Activated CD4-positive, alpha-beta T cell treated with anti-CD3 and anti-CD28 coated beads, Interleukin-2, Interleukin-6, amounts not matched to agents 100 ng/mL and 50 ng/mL, durations not matched to agents 16 hours and 8 hours (primary cell): ENCODE measurements at regions not wholly inside any gene's neighbourhood (a gene's known extent, or its start where the extent isn't known, plus 50 kb on each side); places are given as distances from the start of the nearest gene placed in this dataset.
"Not testable (repeated sequence)": the region's sequence is repeated elsewhere in the genome, so short reads cannot be mapped to it uniquely, and the experiment has no call there.

Experiments
- DNase-seq: peaks from one replicate; pipeline ENCODE4 v3.0.0-alpha.2; 2020

DNA sequence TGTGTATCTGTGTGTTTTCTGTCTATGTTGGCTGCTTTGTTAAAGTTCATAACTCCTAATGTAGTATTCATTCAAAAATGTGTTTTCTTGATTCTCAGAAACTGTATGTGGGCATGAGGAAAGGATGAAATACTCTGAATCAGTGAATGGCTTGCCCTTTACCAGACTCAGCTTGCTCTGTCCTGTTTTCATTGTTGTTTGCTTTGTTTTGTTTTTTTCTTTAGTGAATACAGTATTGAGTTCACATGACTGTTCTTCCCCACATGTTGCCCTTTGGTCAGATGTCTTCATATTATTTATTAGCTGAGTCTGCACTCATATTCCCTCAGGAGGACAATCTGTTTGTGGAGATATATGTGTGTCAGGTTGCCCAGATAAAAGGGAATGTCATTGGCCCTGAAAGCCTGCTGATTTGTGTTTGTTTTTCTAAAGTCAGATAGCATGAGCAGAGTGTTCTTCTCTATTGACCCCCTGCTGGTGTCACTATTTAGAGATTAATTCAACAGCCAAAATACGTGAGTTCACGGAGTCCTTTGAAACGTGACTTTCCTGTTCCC lies 1184.4 kb downstream of the RPA4 start:
- no peak for DNase-seq

DNA sequence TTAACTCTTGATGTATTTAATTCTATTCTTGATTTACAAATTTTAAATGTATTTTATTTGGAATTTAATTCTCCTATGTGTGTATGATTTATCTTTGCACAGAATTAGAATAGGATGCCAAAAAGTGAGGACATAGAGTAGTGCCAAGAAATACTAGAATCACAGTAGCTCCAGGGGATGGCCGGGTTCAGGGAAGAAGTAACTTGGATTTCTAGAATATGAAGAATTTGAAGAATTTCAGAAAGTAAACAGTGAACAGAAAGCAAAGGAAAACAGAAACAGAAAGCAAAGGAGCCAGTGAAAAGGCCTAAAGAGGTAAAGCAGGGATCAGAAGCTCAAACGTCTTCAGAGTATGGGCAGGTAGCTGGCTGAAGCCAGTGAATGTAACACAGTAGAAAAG lies 1187.6 kb downstream of the RPA4 start:
- DNase-seq, result no peak

DNA sequence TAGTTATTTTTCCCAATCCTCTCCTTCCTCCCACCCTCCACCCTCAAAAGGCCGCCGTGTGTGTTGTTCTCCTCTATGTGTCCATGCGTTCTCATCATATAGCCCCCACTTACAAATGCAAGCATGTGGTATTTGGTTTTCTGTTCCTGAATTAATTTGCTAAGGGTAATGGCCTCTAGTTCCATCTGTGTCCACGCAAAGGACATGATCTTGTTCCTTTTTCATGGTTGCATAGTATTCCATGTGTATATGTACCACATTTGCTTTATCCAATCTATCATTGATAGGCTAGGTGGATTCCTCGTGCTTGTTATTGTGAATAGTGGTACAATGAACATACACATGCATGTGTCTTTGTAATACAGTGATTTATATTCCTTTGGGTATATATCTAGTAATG lies 1193.7 kb downstream of the RPA4 start:
- no peak for DNase-seq

DNA sequence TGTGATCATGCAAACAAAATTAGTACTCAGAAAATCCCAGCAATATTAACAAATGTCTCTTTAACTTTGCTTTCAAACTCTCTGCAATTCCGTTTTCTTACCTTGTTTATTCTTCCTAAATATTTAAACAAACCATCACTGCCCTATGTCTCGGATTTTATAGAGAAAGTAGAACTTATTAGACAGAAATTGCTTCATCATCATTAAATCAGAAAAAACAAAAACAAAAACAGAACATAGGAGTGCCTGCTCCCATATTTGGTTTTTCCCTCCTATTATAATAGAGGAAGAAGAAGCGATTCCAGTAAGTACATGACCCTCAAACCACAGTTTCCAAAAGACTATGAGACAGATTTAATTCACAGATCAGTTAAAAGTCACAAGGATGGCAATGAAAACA lies 1228.0 kb downstream of the RPA4 start:
- no peak for DNase-seq

DNA sequence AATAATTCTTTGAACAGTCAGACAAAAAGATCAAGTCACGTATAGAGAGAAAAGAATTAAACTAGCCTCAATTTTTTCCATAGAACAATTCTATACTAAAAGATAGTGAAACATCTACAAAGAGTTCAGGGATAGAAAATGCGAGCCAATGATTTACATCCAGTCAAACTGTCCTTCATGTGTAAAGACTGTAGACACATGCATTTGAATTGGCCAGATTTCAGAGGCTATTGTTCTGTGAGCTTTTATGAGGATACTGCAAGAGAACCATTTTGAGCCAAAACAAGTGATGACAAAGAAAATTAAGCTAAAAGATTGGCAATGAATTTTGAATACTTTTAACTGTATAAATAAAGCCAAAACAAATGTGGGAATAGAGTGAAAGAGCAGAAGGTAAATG lies 1230.3 kb downstream of the RPA4 start:
- DNase-seq, result no peak

DNA sequence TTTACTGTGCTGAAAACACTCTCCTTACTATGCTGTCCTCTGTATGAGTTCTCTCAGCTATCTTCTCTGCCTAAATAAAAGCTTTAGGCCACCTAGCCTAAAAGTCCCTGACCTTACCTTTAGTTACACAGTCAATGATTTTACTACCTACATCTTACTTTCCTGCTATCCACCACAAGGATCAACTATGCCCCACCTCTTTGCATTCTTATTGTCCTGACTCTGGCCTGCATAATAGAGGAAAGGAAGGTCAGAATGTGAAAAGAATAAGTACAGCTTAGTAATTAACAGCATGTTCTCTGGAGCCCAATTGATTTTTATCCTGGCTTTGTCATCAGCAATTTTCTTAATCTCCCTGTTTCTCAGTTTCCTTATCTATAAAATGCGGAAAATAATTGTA lies 1257.8 kb downstream of the RPA4 start:
- DNase-seq, result no peak

DNA sequence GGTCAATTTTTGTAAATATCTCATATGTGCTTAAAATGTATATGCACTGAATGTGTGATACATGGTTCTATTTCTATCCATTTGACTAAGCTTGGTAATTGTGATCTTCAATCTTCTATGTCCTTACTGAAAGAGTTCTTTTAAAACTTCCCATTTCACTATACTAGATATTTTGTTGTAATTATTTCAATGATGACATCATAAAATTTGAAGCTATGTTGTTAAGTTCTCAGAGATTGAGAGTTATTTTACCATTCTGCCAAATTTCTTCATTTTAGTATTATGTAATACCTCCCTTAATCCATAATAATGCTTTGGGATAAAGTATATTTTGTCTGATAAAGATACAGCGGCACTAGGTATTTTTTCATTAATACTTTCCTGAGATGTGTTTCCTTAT lies 1307.3 kb downstream of the RPA4 start:
- DNase-seq, result no peak

DNA sequence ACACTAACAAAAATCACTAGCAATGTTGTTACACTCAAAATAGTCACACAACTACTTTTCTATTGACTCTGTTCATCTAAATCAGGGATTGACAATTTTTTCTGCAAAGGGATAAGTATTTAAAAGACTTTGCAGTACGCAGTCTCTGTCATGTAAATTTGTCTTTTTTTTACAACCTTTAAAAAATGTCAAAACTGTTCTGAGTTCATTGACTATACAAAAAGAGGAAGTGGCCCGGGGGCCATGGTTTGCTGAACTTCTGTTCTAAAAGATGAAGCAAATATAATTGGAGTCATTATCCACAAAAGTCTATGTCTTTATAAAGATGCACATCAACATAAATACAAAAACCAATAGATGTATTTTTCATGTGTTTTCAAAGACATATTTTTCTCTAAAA lies 1310.3 kb downstream of the RPA4 start:
- DNase-seq, result no peak

DNA sequence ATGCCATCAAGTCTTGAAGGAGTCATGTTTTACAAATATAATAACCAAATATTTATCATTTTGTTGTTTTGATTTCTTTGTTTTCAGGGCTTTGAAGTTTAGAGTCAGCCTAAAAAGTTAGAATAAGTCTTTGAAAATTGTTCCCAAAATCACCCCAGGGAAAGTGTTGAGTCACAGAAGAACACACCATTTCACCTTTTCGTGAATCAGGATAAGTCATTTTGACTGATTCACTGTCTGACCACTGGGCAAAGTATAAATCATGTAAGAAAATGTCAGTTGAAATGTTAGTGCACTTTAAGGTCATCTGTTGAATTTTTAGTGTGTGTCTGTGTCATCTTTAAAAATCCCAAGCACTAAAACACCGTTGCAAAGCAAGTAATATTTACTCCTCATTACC lies 1320.1 kb downstream of the RPA4 start:
- DNase-seq, result no peak

DNA sequence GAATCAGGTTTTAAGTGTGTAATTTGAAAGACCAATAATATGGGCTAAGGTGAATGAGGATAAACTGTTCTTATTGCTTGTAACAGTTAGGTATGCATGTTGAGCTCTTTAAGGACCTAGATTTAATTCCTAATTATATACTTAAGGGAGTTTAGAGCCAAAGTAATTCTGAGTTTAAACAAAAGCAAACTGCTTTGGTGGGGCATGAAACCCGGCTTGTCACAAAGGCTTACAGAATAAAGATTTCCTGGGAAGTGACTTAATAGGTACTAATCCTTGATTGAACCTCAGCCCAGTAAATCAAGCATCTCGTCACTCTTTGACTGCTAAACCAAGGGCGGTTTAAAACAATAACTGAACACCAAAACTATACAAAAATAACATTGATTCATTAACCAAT lies 1324.2 kb downstream of the RPA4 start:
- DNase-seq, result no peak

DNA sequence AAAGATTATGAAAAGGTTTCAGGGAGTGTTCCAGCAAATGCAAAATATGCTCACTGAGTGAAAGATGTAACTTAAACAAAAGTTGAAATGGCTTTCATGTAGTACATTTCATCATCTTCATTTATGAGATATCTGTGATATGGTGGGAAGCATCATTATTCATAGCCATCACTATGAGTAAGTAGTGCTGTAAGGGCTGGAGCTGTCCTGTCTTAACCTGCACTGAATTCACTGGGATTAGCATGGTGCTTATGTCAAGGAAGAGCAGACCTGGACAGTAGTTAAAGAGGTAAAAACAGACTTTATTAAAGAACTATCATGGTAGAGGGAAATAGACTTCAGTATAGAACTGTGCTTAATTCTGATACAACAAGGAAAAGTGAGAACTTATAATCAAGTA lies 1347.3 kb downstream of the RPA4 start:
- no peak for DNase-seq

DNA sequence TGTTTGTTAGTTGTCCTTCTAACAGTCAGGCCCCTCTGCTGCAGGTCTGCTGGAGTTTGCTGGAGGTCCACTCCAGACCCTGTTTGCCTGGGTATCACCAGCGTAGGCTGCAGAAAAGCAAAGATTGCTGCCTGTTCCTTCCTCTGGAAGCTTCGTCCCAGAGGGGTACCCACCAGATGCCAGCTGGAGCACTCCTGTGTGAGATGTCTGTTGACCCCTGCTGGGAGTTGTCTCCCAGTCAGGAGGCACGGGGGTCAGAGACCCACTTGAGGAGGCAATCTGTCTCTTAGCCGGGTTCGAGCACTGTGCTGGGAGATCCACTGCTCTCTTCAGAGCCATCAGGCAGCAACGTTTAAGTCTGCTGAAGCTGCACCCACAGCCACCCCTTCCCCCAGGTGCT lies 1356.4 kb downstream of the RPA4 start:
- not testable (repeated sequence) for DNase-seq

DNA sequence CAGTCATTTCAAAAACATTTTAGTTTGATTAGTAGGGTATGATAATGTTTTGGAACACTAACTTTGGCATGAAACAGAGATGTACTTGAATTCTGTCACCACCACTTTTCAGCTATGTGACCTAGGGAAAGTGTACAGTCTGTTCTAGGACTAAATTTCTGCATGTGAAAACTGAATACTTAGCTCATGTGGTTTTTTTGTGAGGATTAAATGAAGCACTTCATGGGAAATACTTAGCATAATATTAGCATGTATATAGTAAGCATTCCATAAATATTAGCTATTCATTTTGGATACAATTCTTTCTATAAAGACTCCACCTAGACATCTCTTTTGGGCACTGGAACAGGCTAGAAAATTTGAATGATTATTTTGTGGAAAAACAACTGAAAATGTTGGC lies 1379.4 kb downstream of the RPA4 start:
- no peak for DNase-seq

DNA sequence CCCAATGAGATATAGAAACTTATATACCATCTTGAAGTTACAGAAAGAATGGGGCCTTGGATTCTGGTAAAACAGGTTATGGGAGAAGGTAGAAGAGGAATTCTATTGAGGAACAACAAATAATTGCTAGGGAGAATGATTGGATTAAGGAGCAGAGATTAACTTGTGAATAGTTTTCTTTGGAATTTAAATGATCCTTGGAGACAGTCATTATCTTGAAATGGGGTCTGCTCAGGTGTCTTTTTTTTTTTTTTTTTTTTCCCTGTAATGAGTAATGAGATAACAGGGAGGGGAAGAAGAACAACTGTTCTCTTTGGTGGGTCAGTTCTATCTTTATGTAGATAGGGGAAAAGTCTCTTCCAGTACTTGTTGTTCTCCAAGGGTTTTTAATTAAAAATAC lies 1406.0 kb downstream of the RPA4 start:
- no peak for DNase-seq

DNA sequence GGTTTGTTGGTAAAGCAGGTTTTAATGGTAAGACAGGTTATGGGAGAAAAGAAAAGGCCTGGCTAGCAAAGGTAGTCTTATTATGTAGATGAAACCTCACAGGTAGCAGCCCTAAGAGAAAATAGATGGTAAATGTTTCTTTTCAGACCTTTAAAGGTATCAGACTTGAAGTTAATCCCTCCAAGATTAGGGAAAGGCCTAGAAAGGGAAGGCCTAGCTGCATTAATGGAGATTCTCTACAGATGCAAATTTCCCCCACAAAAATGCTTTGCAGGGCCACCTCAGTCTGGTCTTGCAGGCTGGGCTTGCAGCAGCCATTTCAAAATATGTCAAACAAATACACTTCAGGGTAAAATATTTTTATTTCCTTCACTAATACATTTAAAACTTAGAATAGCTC lies 1410.6 kb downstream of the RPA4 start:
- DNase-seq, result no peak

DNA sequence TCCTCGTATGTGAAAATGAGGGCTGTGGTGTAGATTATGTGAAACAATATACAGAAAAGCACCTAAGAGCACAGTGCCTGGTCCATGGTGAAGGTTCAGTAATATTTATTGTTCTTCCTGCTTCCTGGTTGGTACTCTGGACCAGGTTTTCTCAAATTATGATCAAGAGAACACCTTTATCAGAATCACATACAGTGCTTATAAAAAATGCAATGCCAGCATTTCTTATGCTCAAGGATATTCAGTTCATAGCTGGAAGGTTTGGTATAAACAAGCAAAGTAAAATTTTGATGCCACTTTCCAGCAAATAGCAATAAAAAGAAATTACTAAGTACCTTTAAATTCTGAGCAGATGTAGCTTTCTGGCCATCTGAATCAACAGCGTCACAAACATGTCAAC lies 1412.4 kb downstream of the RPA4 start:
- no peak for DNase-seq

DNA sequence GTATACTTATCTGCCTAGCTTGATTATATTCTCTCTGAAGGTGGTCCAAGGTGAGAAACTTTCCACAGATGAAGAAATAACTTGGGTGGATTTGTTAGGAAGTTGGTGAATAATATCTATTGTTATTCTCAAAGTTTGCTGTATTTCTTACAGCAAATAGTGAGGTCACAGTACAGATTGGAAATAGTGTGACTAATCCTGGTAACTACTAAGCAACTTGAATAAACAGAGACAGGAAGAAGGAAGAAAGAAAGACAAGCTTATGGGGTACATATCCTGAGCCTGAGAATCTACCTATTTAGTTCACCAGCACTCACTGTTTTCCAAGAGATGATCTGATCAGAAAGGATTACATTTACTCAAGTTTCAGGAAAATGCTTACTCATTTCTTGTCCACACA lies 1416.1 kb downstream of the RPA4 start:
- no peak for DNase-seq

DNA sequence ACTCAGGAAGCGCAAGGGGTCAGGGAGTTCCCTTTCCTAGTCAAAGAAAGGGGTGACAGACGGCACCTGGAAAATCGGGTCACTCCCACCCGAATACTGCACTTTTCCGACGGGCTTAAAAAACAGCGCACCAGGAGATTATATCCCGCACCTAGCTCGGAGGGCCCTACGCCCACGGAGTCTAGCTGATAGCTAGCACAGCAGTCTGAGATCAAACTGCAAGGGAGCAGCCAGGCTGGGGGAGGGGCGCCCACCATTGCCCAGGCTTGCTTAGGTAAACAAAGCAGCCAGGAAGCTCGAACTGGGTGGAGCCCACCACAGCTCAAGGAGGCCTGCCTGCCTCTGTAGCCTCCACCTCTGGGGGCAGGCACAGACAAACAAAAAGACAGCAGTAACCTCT lies 1416.8 kb downstream of the RPA4 start:
- DNase-seq, result not testable (repeated sequence)

DNA sequence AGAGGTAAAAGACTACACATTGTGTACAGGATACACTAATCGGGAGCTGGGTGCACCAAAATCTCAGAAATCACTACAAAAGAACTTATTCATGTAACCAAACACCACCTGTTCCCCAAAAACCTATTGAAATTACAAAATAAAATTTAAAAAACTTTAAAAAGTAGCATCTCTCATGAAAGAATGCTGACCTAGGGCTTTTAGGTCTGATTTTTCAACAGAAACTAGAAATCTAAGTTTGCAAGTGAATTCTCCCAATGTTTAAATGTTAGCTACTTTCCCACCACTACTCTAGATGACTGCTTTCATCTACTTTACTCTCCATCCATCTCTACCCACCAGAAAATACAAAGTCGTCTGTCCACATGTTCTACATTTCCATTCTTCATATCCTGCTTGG lies 1447.7 kb downstream of the RPA4 start:
- no peak for DNase-seq

DNA sequence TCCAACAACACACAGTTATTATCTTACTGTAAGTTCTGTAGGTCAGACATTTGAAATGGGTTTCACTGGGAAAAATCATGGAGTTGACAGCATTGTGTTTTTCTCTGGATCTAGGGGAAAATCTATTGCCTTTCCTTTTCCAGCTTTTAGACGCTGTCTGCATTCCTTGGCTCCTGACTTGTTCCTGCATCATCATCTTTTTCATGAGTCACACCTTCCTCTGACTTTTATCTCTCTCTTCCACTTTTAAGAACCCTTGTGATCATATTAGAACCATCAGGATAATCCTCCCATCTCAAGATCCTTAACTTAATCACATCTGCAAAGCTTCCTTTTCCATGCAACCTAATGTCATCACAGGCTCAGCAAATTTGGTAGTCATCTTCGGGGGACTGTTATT lies 1454.8 kb downstream of the RPA4 start:
- DNase-seq, result no peak

DNA sequence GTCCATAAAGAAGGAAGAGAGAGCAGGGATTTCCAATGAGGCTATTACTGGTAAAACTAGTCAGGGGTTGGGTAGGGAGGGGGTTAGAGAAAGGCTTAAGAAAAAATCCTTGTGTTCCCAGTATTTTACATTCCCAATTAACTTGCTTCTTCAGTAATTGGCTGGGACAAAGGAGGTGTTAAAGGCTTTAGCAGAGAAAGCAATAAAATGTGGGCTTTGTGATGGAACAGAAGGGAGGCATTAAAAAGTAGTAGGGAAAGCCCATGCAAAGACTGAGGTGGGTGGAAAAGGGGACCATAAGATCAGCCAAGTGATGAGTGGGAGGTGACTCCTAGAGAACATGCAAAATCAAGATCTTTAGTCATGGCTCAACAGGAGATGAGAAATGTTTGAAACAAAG lies 1467.2 kb downstream of the RPA4 start:
- no peak for DNase-seq

DNA sequence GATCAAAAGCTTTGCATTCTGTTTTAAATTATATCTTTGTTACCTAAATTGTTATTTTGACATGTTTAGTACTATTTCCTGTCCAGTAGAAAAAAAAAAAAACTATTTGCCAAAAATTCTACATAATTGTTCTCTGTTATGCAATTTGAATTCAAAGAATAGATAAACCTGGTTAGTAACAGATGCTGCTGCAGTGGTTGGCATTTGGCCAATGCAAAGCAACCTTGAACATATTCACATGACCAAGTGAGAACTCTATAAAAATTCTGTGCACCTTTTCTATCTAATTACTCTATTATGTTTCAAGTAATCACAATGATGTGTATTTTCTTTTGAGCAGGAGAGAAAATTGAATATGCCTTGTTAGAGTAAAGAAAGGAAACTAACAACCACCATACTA lies 1473.4 kb downstream of the RPA4 start:
- DNase-seq, result no peak

DNA sequence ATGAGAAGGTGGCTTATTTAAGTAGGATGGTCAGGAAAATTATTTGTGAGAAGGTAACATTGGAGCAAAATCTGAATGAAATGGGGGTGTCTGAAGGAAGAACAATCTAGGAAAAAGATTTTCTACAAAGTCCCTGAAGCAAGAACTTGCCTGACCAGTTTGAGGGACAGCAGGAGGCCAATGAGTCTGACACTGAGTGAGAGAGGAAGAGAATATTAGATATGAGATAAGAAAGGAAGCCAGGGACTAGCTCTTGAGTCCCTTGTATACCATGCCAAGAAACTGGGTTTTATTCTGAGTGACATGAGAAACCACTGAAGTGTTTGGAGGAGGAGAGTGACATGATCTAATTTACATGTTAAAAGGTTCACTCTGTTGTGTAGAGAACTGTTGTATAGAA lies 1478.9 kb downstream of the RPA4 start:
- no peak for DNase-seq

DNA sequence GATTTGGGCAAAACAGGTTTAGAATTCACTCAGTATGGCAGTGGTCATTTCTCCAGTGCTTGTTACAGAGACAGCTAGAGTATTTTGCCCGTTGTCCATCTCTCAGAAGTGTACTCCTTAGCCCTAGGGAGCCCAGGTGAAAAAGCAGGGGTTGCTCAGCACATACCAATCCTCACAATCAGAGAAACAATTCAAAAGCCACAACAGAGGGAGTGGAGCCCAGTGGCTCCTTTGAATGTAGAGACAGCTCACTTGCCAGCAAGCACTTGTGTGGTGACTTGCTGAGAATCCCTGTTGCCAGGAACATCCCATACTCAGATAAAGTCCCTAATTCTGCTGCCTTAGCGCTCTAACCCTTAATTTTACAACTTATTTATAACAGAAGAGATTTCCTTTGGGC lies 1488.3 kb downstream of the RPA4 start:
- DNase-seq, result no peak

DNA sequence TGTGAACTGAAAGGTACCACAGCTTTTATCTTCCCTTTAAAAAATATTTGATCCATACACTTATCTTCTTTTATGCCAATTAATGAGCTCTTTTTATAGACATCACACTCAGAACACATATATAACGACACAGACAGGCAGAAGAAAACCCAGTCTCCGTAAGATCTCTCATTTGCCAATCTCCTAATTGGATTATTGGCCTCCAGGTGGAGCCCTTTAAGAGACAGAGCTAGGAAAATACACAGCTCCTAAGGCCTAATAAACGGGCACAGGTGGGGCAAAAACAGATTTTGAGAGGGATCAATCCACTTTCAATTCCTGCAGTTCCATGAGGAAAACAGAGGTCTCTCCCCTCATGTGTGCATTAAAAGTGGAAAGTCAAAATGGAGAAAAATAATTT lies 1495.4 kb downstream of the RPA4 start:
- DNase-seq, result no peak

DNA sequence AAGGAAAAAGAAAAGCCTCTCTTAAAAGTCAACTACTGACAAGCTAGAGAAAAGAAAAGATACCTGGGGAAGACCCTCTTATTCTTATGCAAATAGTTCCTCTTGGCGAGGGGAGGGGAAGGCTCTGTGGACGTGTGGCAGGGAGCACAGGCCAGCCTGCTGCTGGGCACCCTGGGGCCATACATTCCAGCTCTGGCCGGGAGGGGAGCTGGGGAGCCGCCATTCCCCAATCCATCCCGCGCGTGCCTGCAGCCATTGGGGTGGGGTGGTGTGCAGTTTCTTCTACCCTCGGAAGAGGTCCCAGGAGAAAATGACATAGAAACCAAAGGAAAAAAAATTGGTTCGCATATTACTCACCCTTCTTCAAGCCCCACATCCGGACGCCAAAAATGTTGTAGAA lies 1496.4 kb downstream of the RPA4 start:
- no peak for DNase-seq
